SW 1271 (cell line): ENCODE measurements at regions not wholly inside any gene's neighbourhood (a gene's known extent, or its start where the extent isn't known, plus 50 kb on each side); places are given as distances from the start of the nearest gene placed in this dataset.
"Not testable (repeated sequence)": the region's sequence is repeated elsewhere in the genome, so short reads cannot be mapped to it uniquely, and the experiment has no call there.

Experiments
- DNase-seq, 2 experiments: peaks; one replicate each; lab custom pipeline; 2025; lab: John Stamatoyannopoulos, UW

- DNase-seq: no peak
Observed at GRCh38 chr6:81562169-81562568, 190.3 kb downstream of the TENT5A start.

- DNase-seq: no peak
Observed at GRCh38 chr6:81561731-81562130, 190.8 kb downstream of the TENT5A start.

GRCh38 chr6:81561071-81561564 is 191.4 kb downstream of the TENT5A start:
- DNase-seq: no peak

GRCh38 chr6:81557811-81558210 is 194.7 kb downstream of the TENT5A start:
- no peak for DNase-seq

- no peak for DNase-seq
Observed at GRCh38 chr6:81556551-81556950, 195.9 kb downstream of the TENT5A start.

GRCh38 chr6:81553216-81553615 is 199.3 kb downstream of the TENT5A start:
- no peak for DNase-seq

- no peak for DNase-seq
Observed at GRCh38 chr6:81552644-81553043, 199.8 kb downstream of the TENT5A start.

GRCh38 chr6:81547149-81547548 is 205.3 kb downstream of the TENT5A start:
- no peak for DNase-seq

- no peak for DNase-seq
Observed at GRCh38 chr6:81534934-81535465, 217.5 kb downstream of the TENT5A start.

- no peak for DNase-seq
Observed at GRCh38 chr6:81531869-81532561, 220.5 kb downstream of the TENT5A start.

GRCh38 chr6:81517455-81517854 is 235.0 kb downstream of the TENT5A start:
- no peak for DNase-seq

- DNase-seq: no peak
Observed at GRCh38 chr6:81515562-81516453, 236.7 kb downstream of the TENT5A start.

GRCh38 chr6:81514195-81514594 is 238.3 kb downstream of the TENT5A start:
- DNase-seq: not testable (repeated sequence)

GRCh38 chr6:81511423-81511822 is 241.1 kb downstream of the TENT5A start:
- DNase-seq: no peak

- DNase-seq: no peak
Observed at GRCh38 chr6:81495999-81496398, 256.5 kb downstream of the TENT5A start.

GRCh38 chr6:81491454-81492101 is 260.9 kb downstream of the TENT5A start:
- no peak for DNase-seq

- no peak for DNase-seq
Observed at GRCh38 chr6:81487489-81487888, 265.0 kb downstream of the TENT5A start.

- no peak for DNase-seq
Observed at GRCh38 chr6:81486234-81486633, 266.2 kb downstream of the TENT5A start.

- no peak for DNase-seq
Observed at GRCh38 chr6:81485395-81485794, 267.1 kb downstream of the TENT5A start.

GRCh38 chr6:81484251-81484650 is 268.2 kb downstream of the TENT5A start:
- DNase-seq: no peak

- no peak for DNase-seq
Observed at GRCh38 chr6:81480139-81480538, 272.3 kb downstream of the TENT5A start.

- no peak for DNase-seq
Observed at GRCh38 chr6:81476881-81477280, 275.6 kb downstream of the TENT5A start.
